Dermis blood vessel endothelial cell (primary cell): ENCODE measurements at regions not wholly inside any gene's neighbourhood (a gene's known extent, or its start where the extent isn't known, plus 50 kb on each side); places are given as distances from the start of the nearest gene placed in this dataset.

ENCODE experiments used
- DNase-seq: peaks from one replicate; pipeline ENCODE4 v3.0.0; 2010

DNA sequence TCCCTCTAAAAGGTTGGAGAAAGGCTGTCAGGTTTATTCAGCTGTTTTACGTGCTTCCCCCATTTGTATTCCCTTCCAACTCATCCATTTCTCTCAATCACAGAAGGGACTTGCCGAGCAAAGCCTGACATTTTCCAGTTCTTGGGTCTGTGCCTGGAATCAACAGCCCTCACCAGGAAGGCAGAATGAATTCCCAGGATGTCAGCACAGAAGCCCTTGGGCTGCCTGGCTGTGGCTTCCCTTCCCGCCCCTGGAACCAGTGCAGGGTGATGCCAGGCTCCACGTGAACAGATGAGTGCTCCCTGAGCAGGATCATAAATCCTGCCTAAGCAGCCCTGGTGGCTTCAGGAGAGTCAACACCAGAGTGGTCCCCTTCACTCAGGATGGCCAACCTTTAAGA, 86.1 kb upstream of the CD83 start:
- DNase-seq = no peak

DNA sequence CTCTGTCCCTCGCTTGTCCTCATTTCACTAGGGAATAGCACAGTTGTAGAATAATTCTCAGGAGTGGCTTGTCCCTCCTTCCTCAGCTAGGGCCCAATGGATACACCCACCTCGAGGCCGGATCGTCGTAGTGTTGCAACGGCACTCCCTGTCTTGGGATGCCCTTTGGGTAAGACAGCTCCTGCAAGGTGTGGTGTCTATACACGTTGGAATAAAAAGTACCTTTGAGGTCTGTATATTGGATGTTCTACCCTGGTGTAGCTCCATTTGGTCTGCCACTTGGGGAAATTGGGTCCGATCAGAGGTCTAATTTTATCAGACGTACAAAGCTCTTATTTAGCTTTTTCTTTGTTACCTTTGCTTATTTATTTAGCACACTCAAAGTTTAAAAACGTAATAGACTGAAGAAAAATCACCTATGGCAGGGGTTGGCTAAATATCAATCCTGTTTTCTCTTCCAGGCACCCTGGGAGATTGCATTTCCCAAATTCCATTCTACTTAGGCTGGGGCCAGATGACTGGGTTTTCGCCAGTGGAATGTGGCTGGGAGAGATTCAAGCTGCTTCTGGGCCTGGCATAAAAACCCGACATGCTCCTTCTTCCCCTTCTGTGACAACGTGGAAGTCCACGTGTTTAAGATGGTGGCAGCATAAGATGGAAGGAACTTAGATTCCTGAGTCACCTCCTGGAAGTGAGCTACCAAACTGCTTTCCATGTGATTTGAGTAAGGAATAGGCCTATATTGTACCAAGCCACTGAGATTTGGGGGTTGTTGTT, 82.3 kb upstream of the CD83 start:
- DNase-seq = no peak

DNA sequence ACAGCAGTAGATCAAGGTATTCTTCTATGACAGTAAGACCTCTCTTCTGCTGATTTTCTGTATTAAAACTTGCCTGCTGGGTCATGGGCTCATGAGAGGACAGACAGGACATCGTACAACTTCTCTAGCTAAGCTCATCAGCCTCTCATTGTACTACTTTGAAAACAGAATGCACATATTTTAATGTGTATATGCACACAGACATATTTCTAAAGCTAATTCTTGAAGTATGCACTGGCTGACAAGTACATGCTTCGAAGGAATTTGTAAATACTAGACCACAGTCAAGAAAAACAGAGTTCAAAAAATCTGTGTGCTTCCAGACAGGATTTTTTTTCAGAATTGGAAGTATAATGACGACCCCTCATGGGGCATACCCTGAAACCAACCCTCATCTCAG, 81.7 kb upstream of the CD83 start:
- DNase-seq = no peak

DNA sequence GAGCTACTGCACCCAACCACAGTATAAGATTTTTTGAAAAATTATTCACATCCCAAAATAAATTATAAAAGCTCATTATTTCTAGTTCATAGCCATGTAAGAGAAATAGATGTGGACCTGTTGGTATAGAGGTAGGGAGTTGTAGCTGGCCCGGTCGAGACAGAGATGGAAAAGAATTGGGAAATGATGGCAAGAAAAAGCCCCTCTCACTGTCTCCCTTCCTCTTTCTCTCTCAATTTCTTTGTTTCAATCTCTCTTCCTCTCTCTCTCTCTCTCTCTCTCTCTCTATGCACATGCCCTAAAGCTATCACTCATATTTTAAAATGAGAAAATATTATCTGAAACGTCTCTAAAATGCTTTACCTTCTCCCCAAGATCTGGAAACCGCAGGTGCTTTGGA, 80.7 kb upstream of the CD83 start:
- no peak for DNase-seq

DNA sequence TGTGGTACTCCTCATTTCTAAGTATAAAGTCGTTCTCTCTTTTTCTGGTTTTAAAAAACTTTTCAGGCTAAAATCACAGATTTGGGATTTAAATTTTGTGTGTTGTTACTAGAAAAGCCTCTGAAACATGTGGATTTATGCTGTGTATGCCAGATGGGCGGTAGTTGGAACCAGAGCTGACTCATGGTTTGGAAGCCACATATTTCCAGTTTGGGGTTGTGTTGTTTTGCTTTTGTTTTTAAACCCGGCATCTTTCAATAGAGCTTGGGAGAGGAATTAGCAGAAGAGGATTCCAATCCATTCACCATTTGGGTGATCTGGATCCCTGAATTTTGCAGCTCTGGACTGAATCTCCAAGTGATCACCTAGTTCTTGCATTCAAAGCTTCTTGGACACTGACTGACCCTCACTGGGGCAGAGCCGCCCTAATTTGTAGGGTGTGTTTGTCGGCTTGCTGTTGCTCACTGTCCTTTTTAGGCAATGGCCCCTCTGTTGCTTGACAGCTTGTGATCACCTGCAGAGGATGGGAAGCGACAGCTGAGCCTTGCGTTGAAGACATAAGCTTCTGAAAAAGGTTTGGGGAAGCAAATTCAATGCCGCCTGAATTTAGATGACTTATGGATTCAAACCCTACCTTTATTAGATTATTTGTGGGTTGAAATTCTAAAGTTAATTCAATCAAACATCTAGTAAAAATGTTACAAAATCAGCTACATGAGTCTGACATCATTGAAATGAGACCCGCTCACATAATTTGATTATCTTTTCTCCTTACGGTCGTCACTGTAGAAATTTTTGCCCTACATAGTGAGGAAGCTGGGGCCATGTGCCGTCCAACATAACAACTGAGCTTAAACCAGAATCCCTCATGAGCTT, 79.9 kb upstream of the CD83 start:
- DNase-seq = peak; percentile 24

DNA sequence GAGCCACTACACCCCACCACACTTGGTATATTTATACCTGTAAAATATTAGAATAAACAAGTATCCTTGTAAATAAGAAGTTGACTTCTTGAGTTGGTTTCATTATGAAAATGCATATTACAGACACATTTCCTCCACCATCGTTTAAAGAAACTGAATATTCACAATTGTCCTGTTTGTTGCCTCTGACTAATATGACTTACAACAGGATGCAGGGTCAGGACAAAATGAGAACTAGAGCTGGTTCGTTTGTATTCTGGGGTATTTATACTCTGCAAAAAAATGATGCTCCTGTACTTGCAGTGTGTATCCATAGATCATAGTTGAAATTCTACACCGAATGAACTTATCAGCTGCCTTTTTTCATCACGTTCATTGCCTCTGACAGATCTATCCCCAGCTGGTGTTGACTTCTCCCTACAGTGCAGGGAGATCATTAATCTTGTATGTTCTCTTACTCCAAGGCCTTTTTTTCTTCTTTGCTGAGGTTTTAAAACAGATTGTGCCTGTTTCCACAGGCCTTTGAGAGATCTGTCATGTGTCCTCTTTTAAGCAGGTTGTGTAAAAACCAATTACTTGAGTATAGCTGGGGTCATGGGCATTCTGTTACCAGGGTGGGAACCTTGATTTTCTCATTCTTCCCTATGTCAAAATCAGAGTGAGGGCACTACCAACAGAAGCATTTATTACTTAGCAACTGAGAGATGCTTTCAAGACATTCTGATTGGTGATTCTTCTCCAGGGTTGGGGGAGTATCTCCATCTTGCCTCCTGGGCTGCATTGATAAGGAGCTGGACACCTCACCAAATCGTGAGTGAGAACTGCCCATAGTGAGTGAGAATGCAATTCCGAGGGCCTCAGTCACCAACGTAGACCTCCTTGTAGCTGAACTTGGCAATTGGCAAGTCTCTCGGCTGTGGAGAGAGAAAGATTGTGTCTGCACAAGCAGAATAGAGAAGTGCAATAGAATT, 78.8 kb upstream of the CD83 start:
- no peak for DNase-seq

DNA sequence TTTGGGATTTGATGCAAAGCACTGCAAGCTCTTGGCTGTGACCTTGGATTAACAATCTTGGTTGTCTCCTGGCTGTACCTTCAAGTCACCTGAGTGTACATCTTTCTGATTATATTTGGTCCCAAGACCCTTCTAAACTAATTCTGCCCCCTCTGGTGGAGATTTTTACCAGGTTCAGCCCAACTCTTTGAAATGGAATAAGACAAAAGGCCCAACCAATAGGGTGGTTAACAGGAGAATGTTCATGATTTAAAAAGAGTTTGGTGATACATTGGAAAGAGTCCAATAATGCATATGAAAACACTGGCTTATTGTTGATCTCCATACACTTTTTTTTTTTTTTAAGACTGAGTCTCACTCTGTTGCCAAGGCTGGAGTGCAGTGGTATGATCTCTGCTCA, 77.5 kb upstream of the CD83 start:
- DNase-seq = no peak

DNA sequence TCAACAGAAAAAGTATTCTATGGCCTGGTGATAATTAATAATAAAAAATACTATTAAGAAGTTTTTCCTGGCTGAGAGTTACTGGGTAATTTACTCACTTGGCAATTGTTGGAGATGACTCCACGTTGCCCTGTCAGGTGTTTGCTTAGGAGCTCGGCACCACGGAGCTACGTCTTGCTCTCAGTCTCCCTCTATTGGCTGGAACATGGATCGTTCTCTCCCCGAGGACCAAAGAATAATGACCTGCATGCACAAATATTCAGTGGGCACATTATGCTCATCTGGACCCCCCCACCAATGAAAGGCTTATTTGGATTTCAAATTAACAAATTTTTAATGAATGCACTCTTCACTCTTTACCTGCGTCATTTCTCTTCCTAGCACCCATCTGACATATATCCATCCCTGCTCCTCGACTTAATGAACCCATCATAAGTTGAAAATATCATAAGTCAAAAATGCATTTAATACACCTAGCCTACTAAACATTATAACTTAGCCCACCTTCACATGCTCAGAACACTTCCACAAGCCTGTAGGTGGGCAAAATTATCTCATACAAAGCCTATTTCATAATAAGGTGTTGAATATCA, 71.0 kb upstream of the CD83 start:
- peak; percentile 82 for DNase-seq

DNA sequence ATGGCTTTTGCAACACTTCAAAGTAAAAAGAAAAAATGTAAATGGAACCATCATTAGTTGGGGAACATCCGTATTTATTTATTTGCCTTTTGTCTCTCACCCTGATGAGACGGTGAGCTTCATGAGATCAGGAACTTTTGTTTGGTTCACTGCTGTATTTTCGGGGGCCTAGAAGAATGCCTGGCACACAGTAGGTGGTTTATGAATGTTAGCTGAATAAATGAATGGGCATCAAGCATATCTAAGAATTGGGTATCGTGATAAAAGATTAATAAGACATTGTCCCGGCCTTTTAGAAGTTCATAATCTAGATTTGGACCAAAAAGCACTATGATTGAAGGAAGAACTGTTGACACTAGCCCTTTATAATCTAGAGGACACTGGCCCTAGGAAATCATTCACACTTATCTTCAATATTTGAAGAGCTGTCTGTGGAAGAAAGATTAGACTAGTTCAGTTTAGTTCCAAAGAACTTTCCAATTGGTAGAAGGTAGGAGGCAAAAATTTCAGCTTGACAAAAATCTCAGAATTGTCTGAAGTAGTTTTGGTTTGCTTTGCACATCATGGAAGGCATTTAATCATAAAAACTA, 70.3 kb upstream of the CD83 start:
- no peak for DNase-seq

DNA sequence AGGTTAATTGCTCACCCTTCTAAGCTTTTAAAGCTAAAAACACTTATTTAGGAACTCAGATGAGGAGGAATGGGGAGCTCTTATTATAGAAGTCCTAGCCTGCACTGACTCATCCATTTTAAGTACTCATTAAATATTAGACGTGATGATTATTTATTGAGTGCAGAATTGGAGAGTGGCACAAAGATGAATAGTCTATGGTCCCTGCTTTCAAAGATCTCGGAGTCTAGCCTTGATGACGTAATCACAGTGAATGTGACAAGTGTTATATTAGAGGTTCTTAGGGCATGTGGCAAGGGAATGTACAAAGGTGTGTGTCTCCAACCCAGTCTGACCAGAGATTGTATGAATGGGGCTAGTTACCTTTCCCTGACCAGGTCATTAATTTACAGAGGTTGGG, 68.7 kb upstream of the CD83 start:
- DNase-seq = no peak

DNA sequence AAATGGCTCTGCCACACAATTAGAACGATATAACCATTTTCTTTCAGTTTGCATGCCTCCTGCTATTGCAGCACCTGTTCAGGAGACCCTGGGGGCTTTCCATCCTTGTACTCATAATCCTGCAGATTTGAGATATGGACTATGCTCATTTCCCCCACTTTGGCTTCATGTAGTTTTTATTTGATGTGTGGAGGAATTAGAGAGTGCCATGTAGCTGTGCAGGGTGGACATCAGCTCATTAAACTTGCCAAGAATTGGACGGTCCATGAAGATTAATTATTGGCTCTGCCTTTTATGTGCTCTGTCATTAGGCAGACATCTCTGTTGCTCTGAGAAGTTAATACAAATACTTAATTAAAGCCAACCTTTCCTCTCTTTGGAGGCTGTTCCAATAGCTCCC, 66.2 kb upstream of the CD83 start:
- DNase-seq = no peak

DNA sequence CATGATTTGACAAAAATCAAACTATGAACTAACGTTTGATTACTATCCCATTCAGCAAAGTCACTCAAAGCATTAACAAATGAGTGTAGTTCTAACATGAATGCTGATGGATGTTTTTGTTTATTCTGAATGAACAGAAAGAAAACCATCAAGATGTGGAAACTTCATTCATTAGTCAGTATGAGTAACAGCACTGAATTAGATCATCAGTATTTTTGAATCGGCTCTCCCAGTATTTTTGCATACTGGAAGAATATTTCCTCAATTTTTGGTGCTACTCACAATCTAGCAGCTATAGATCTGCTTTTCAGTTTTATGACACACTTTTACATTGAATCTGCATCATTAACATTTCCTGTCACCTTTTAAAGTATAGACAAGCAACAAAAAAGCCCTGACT, 63.8 kb upstream of the CD83 start:
- DNase-seq = no peak

DNA sequence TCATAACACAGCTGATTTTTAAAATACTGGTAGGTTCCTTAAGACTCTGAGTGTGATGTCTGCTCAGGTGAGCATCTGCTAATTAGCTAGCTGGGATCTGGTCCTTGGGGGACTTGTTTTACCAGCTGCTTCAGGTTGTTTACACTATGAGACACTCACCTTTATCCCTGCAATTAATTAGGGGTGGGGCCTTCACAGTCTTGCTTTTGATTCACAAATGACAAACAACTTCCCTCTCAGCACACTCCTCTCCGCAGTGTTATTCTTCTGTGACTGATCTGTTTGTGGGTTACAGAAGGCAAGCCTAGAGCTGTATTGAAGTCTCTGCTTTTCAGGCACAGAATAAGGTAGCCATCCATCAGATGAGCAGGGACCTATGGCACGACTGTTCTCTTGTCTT, 62.0 kb upstream of the CD83 start:
- DNase-seq = no peak

DNA sequence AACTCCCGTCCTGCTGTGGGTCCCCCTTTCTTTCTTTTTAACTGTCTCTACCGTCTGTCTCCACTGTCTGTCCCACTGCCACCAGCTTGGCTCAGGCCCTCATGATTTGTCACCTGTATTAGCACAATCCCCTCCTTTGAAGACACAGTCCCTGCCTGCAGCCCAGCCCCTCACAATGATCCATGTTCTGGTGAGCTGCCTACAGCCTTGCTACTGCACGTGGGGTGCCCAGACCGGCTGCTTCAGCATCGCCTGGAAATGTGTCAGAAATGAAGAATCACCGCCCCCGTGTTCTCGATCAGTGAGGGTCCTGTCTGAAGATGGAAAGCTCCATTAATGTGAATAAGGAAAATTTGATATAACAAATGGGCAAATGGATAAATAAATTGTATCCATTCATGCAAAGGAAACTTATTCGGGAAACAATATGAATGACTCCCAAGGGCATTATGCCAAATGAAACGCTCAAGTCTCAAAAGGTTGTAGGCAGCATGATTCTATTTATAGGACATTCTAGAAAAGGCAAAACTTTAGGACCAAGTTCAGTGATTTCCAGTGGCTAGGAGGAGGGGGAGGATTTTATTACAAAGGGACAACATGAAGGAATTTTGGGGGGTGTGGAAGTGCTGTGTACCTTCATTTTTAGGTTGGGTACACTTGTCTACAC, 59.4 kb upstream of the CD83 start:
- peak; percentile 22 for DNase-seq

DNA sequence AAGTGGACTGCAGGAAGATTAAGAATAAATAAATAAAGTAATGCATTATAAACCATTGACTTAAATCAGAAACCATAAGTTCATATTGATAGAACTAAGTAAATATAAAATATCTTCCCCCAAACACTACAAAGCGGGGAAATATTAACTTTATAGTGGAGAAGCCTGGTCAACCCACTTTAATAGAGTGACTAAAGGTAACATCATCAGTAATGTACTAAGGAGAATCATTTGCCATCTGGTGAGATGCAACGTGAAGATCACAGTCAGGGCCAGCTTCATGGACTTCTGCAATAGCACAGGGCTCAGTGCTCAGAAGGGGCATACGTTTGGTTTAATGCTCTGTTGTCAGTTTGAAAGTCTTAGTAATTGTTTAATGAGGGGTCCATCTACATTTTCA, 58.8 kb upstream of the CD83 start:
- DNase-seq = no peak

DNA sequence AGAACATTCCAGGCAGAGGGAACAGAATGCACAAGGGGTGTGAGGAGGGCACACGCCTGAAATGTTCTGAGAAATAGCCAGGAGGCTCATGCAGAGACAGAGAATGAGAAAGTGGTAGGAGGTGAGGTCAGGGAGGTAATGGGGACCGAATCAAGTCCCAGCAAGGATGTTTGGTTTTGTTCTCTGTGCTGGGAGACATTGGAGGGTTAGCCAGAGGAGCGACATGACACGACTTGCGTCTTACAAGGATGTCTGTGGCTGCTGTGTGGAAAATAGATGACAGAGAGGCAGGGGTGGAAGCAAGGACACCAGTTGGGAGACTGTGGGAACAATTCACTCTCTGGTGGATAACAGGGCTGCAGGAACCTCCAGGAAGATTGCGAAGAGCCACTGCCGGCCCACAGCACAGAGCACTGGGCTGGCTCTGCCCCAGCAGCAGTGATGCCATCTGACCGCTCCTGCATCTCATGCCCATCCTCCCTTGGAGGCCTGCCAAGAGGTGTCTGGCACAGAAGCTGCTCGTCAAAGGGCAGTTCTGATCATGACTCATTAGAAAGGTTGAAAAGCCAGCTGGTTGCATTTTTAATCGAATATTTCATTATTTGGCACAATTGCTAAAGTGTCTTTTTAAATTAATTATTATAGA, 57.7 kb upstream of the CD83 start:
- peak; percentile 26 for DNase-seq

DNA sequence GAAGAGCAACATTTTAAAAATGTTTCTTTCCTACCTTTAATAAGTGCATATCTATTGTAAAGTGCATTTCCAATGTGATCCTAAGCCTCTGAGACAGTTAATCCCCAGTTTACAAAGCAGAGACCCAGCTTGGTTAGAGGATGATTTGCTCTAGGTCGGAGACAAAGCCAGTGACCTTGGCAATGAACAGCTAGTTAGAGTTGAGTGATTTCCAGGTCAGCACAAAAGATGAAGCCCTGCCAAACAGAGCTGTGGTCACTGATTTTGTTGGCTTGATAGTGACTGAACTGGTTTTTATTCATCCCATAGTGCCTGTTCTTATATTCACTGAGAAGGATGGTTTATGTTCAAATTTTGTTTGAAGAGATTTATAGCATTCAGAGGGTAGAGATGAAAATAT, 56.6 kb upstream of the CD83 start:
- no peak for DNase-seq

DNA sequence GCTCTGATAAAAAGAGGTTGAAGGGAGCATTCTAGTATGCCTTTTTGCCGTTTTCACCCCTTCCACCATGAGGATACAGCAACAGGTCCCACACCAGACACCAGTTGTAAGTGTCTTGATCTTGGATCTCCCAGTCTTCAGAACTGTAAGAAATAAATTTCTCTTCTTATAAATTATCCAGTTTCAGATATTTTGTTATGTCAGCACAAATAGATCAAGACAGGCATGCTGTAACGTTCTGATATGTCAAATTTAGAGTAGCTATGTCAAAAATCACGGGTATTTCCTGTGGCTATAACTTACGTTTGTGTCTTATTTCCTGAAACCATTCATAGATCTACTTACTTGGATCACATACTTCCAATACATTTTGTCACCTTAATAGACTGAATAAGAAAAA, 55.9 kb upstream of the CD83 start:
- no peak for DNase-seq

DNA sequence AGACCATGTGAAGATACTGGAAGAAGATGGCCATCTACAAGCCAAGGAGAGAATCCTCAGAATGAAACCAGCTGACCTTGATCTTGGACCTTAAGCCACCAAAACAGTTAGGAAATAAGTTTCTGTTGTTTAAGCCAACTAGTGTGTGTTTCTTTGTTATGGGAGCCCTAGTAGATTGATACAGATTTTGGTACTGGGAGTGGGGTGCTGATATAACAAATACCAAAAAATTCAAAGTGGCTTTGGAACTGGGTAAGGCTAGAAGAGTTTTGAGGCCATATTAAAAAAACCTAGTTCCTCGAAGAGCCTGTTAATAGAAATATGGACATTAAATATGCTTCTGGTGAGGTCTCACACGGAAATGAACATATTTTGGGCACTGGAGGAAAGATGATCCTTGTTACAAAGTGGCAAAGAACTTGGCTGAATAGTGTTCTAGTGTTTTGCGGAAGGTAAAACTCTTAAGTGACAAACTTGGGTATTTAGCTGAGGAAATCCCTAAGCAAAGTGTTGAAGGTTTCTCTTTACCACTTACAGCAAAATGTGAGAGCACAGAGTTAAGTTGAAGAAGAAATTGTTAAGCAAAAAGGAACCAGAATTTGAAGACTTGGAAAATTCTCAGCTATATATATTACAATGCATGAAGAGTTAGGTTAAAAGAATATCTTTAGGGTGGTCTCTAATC, 55.1 kb upstream of the CD83 start:
- no peak for DNase-seq

DNA sequence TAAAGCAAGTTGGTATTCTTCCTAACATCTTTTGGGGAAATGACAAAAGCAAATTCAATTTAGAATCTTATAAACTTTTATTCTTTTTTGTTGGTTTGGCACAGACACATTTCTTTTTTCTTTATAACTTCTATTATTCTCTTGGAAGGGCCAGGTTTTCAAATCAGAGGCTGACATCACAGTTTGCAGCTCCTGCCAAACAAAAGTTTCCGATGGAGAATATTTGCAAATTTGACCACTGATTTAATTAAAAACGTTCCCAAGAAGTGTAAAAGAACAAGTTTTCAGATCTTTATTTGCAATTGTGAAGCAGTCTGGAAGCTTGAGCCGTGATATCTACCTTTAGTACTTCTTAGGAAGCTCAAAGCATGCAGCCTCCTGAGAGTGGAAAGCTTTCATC, 53.8 kb upstream of the CD83 start:
- no peak for DNase-seq

DNA sequence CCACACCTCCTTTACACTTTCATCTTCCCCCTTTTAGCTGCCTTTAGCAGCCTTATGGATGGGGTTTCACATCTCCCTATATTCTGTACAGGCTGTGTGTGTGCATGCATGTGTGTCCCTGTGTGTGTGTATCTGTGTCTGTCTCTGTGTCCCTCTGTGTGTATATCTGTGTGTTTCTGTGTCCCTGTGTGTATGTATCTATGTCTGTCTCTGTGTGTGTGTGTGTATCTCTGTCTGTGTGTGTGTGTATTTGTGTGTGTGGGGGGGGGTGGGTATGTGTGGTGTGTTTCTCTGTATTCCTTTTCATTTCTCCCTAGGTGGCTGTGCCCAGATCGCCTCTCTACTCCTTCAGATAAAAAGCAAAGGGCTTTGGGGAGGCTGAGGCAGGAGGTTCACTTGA, 52.2 kb upstream of the CD83 start:
- no peak for DNase-seq
